ENCODE measurements at regions not wholly inside any gene's neighbourhood (a gene's known extent, or its start where the extent isn't known, plus 50 kb on each side); places are given as distances from the start of the nearest gene placed in this dataset.
"Not testable (repeated sequence)": the region's sequence is repeated elsewhere in the genome, so short reads cannot be mapped to it uniquely, and the experiment has no call there.

- DNase-seq (ENCODE audit: extremely low read depth, low read depth, low spot score) = no peak
Observed at GRCh38 chr6:50330347-50330746, 280.6 kb upstream of the DEFB112 start.

- DNase-seq (ENCODE audit: extremely low read depth, low read depth, low spot score) = no peak
Observed at GRCh38 chr6:50330963-50331362, 281.2 kb upstream of the DEFB112 start.

GRCh38 chr6:50333696-50334095 lies 284.0 kb upstream of the DEFB112 start:
- DNase-seq (ENCODE audit: extremely low read depth, low read depth, low spot score) = no peak

- no peak for DNase-seq (ENCODE audit: extremely low read depth, low read depth, low spot score)
Observed at GRCh38 chr6:50337532-50338122, 287.9 kb upstream of the DEFB112 start.

- DNase-seq (ENCODE audit: extremely low read depth, low read depth, low spot score) = no peak
Observed at GRCh38 chr6:50353603-50354002, 303.9 kb upstream of the DEFB112 start.

GRCh38 chr6:50358113-50358512 lies 308.4 kb upstream of the DEFB112 start:
- DNase-seq (ENCODE audit: extremely low read depth, low read depth, low spot score) = no peak

GRCh38 chr6:50361641-50362331 lies 312.1 kb upstream of the DEFB112 start:
- no peak for DNase-seq (ENCODE audit: extremely low read depth, low read depth, low spot score)

GRCh38 chr6:50362706-50363105 lies 313.0 kb upstream of the DEFB112 start:
- DNase-seq (ENCODE audit: extremely low read depth, low read depth, low spot score) = no peak

- DNase-seq (ENCODE audit: extremely low read depth, low read depth, low spot score) = no peak
Observed at GRCh38 chr6:50369996-50370395, 320.3 kb upstream of the DEFB112 start.

- DNase-seq (ENCODE audit: extremely low read depth, low read depth, low spot score) = no peak
Observed at GRCh38 chr6:50380406-50381098, 330.8 kb upstream of the DEFB112 start.

GRCh38 chr6:50381099-50381415 lies 331.3 kb upstream of the DEFB112 start:
- DNase-seq (ENCODE audit: extremely low read depth, low read depth, low spot score) = no peak

- no peak for DNase-seq (ENCODE audit: extremely low read depth, low read depth, low spot score)
Observed at GRCh38 chr6:50390416-50390815, 322.9 kb upstream of the TFAP2D start.

- not testable (repeated sequence) for DNase-seq (ENCODE audit: extremely low read depth, low read depth, low spot score)
Observed at GRCh38 chr6:50394139-50394538, 319.2 kb upstream of the TFAP2D start.

GRCh38 chr6:50404643-50405042 lies 308.7 kb upstream of the TFAP2D start:
- no peak for DNase-seq (ENCODE audit: extremely low read depth, low read depth, low spot score)

- DNase-seq (ENCODE audit: extremely low read depth, low read depth, low spot score) = no peak
Observed at GRCh38 chr6:50410579-50410978, 302.7 kb upstream of the TFAP2D start.

GRCh38 chr6:50421041-50421440 lies 292.3 kb upstream of the TFAP2D start:
- not testable (repeated sequence) for DNase-seq (ENCODE audit: extremely low read depth, low read depth, low spot score)

GRCh38 chr6:50427267-50427666 lies 286.1 kb upstream of the TFAP2D start:
- no peak for DNase-seq (ENCODE audit: extremely low read depth, low read depth, low spot score)

- DNase-seq (ENCODE audit: extremely low read depth, low read depth, low spot score) = no peak
Observed at GRCh38 chr6:50437901-50438300, 275.4 kb upstream of the TFAP2D start.

- DNase-seq (ENCODE audit: extremely low read depth, low read depth, low spot score) = no peak
Observed at GRCh38 chr6:50442531-50443040, 270.7 kb upstream of the TFAP2D start.

GRCh38 chr6:50443144-50443543 lies 270.2 kb upstream of the TFAP2D start:
- no peak for DNase-seq (ENCODE audit: extremely low read depth, low read depth, low spot score)

GRCh38 chr6:50449128-50449527 lies 264.2 kb upstream of the TFAP2D start:
- DNase-seq (ENCODE audit: extremely low read depth, low read depth, low spot score) = no peak

- no peak for DNase-seq (ENCODE audit: extremely low read depth, low read depth, low spot score)
Observed at GRCh38 chr6:50451826-50452400, 261.4 kb upstream of the TFAP2D start.
